ENCODE measurements at regions not wholly inside any gene's neighbourhood (a gene's known extent, or its start where the extent isn't known, plus 50 kb on each side); places are given as distances from the start of the nearest gene placed in this dataset.
"Not testable (repeated sequence)": the region's sequence is repeated elsewhere in the genome, so short reads cannot be mapped to it uniquely, and the experiment has no call there.

- no peak for DNase-seq
Measured at GRCh38 chr5:103840600-103840999, 278.0 kb upstream of the NUDT12 start.

- no peak for DNase-seq
Measured at GRCh38 chr5:103834216-103834615, 271.6 kb upstream of the NUDT12 start.

GRCh38 chr5:103829585-103829984, 267.0 kb upstream of the NUDT12 start:
- no peak for DNase-seq

- DNase-seq: no peak
Measured at GRCh38 chr5:103827976-103828375, 265.4 kb upstream of the NUDT12 start.

- DNase-seq: no peak
Measured at GRCh38 chr5:103821361-103821760, 258.8 kb upstream of the NUDT12 start.

- peak; percentile 3 for DNase-seq
Measured at GRCh38 chr5:103808464-103809106, 246.0 kb upstream of the NUDT12 start.

- no peak for DNase-seq
Measured at GRCh38 chr5:103804711-103805110, 242.1 kb upstream of the NUDT12 start.

- DNase-seq: no peak
Measured at GRCh38 chr5:103801681-103802080, 239.1 kb upstream of the NUDT12 start.

- DNase-seq: no peak
Measured at GRCh38 chr5:103800741-103801495, 238.3 kb upstream of the NUDT12 start.

GRCh38 chr5:103793595-103794182, 231.1 kb upstream of the NUDT12 start:
- DNase-seq: no peak

- DNase-seq: no peak
Measured at GRCh38 chr5:103785569-103785968, 223.0 kb upstream of the NUDT12 start.

- DNase-seq: no peak
Measured at GRCh38 chr5:103783669-103784068, 221.1 kb upstream of the NUDT12 start.

GRCh38 chr5:103780794-103781193, 218.2 kb upstream of the NUDT12 start:
- no peak for DNase-seq

GRCh38 chr5:103774721-103775120, 212.1 kb upstream of the NUDT12 start:
- DNase-seq: no peak

- DNase-seq: no peak
Measured at GRCh38 chr5:103772248-103772647, 209.7 kb upstream of the NUDT12 start.

GRCh38 chr5:103764403-103764802, 201.8 kb upstream of the NUDT12 start:
- DNase-seq: no peak

GRCh38 chr5:103758996-103759395, 196.4 kb upstream of the NUDT12 start:
- DNase-seq: no peak

- DNase-seq: no peak
Measured at GRCh38 chr5:103755974-103756373, 193.4 kb upstream of the NUDT12 start.

GRCh38 chr5:103745353-103746065, 182.9 kb upstream of the NUDT12 start:
- DNase-seq: no peak

GRCh38 chr5:103744159-103744558, 181.6 kb upstream of the NUDT12 start:
- no peak for DNase-seq

GRCh38 chr5:103743421-103743820, 180.8 kb upstream of the NUDT12 start:
- no peak for DNase-seq

- DNase-seq: no peak
Measured at GRCh38 chr5:103741984-103742383, 179.4 kb upstream of the NUDT12 start.

- not testable (repeated sequence) for DNase-seq
Measured at GRCh38 chr5:103736343-103736742, 173.8 kb upstream of the NUDT12 start.

GRCh38 chr5:103724271-103724670, 161.7 kb upstream of the NUDT12 start:
- no peak for DNase-seq
